Ovary (tissue), 3 donors: ENCODE measurements at regions not wholly inside any gene's neighbourhood (a gene's known extent, or its start where the extent isn't known, plus 50 kb on each side); places are given as distances from the start of the nearest gene placed in this dataset.

Source experiments
- EP300 ChIP-seq: sonication (generic); formaldehyde crosslinking; IDR thresholded peaks from one replicate; pipeline ENCODE4 v1.6.1; 2017; ENCODE audit warnings: antibody characterized with exemption
- POLR2A ChIP-seq: fragments of 450-650 bp; IDR thresholded peaks from one replicate; pipeline ENCODE4 v1.6.1; 2017; ENCODE audit warnings: antibody characterized with exemption, mild to moderate bottlenecking, moderate library complexity
- TF ChIP-seq, protein P1 (sequence below), 3 donors: fragments of 450-650 bp in 2 of 3; fragments of 200-600 bp in 1 of 3; IDR thresholded peaks; one replicate each; pipeline versions ENCODE4 v1.5.1 to v1.8.0; 2016 to 2022; ENCODE audit warnings: antibody characterized with exemption in 3 of 3, mild to moderate bottlenecking in 1 of 3
- donor health status: DM: no; HTN: no; CAD: no.

- TF ChIP-seq, protein P1, sequence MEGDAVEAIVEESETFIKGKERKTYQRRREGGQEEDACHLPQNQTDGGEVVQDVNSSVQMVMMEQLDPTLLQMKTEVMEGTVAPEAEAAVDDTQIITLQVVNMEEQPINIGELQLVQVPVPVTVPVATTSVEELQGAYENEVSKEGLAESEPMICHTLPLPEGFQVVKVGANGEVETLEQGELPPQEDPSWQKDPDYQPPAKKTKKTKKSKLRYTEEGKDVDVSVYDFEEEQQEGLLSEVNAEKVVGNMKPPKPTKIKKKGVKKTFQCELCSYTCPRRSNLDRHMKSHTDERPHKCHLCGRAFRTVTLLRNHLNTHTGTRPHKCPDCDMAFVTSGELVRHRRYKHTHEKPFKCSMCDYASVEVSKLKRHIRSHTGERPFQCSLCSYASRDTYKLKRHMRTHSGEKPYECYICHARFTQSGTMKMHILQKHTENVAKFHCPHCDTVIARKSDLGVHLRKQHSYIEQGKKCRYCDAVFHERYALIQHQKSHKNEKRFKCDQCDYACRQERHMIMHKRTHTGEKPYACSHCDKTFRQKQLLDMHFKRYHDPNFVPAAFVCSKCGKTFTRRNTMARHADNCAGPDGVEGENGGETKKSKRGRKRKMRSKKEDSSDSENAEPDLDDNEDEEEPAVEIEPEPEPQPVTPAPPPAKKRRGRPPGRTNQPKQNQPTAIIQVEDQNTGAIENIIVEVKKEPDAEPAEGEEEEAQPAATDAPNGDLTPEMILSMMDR (IDR thresholded peaks at IDR 0.05), result no peak
- no peak for TF ChIP-seq POLR2A
- no peak for TF ChIP-seq EP300
Observed at GRCh38 chr3:87581240-87581639, 304.9 kb upstream of the POU1F1 start.
